HepG2 (cell line): ENCODE measurements at regions not wholly inside any gene's neighbourhood (a gene's known extent, or its start where the extent isn't known, plus 50 kb on each side); places are given as distances from the start of the nearest gene placed in this dataset.

Experiments
- CAMTA2 ChIP-seq: sonication (generic); formaldehyde crosslinking; IDR thresholded peaks from 2 replicates; pipeline ENCODE4 v1.4.0; 2020; ENCODE audit warnings: mild to moderate bottlenecking, missing genetic modification reagents, borderline replicate concordance
- CREM ChIP-seq, 2 experiments: sonication (generic) in 1 of 2; formaldehyde crosslinking in 1 of 2; IDR thresholded peaks; 2 replicates each; pipeline versions ENCODE4 v1.4.0 to v1.6.1; 2016 to 2020; ENCODE audit warnings: antibody characterized with exemption in 1 of 2, mild to moderate bottlenecking in 1 of 2, missing genetic modification reagents in 1 of 2
- FOXK1 ChIP-seq: sonication (generic); formaldehyde crosslinking; IDR thresholded peaks from 2 replicates; pipeline ENCODE4 v1.4.0; 2020; ENCODE audit warnings: low read depth, missing genetic modification reagents, borderline replicate concordance
- KDM5A ChIP-seq: fragments of 200-600 bp; sonication (generic); IDR thresholded peaks from 2 replicates; pipeline ENCODE4 v1.7.0; 2018; ENCODE audit warnings: antibody characterized with exemption, mild to moderate bottlenecking, low read length, borderline replicate concordance
- LCORL ChIP-seq, 2 experiments: fragments of 450-650 bp in 1 of 2; sonication (generic) in 1 of 2; formaldehyde crosslinking in 1 of 2; IDR thresholded peaks; 2 replicates each; pipeline versions ENCODE4 v1.5.0 to v1.6.1; 2017 to 2020; ENCODE audit warnings: antibody characterized with exemption in 1 of 2, missing genetic modification reagents in 1 of 2
- NBN ChIP-seq: fragments of 450-650 bp; conservative IDR thresholded peaks from 2 replicates; pipeline ENCODE4 v1.6.1; 2017
- NR2F6 ChIP-seq, 2 experiments: IDR thresholded peaks; 2 replicates each; pipeline ENCODE4 v1.6.1; 2016; ENCODE audit warnings: antibody characterized with exemption in 1 of 2, mild to moderate bottlenecking in 1 of 2
- SNAPC5 ChIP-seq: sonication (generic); formaldehyde crosslinking; IDR thresholded peaks from 2 replicates; pipeline ENCODE4 v1.8.1; 2023; ENCODE audit warnings: mild to moderate bottlenecking, missing genetic modification reagents, borderline replicate concordance
- SP5 ChIP-seq: IDR thresholded peaks from 2 replicates; pipeline ENCODE4 v1.6.1; 2016; ENCODE audit warnings: low read depth, borderline replicate concordance
- TSC22D2 ChIP-seq: sonication (generic); formaldehyde crosslinking; IDR thresholded peaks from 2 replicates; pipeline ENCODE4 v1.5.1; 2020; ENCODE audit warnings: missing genetic modification reagents, mild to moderate bottlenecking, borderline replicate concordance
- ZFP62 ChIP-seq: sonication (generic); formaldehyde crosslinking; IDR thresholded peaks from 2 replicates; pipeline ENCODE4 v1.4.0; 2020; ENCODE audit warnings: missing genetic modification reagents
- ZFY ChIP-seq: sonication (generic); formaldehyde crosslinking; IDR thresholded peaks from 2 replicates; pipeline ENCODE4 v1.4.0; 2020; ENCODE audit warnings: missing genetic modification reagents
- ZNF17 ChIP-seq: sonication (generic); formaldehyde crosslinking; IDR thresholded peaks from 2 replicates; pipeline ENCODE4 v1.5.0; 2020; ENCODE audit warnings: mild to moderate bottlenecking, missing genetic modification reagents
- ZNF18 ChIP-seq: sonication (generic); formaldehyde crosslinking; IDR thresholded peaks from 2 replicates; pipeline ENCODE4 v1.8.0; 2022; ENCODE audit warnings: mild to moderate bottlenecking, missing genetic modification reagents; ENCODE audit not compliant: insufficient replicate concordance
- ZNF260 ChIP-seq: sonication (generic); formaldehyde crosslinking; IDR thresholded peaks from 2 replicates; pipeline ENCODE4 v1.4.0; 2020; ENCODE audit warnings: missing genetic modification reagents, low read depth, mild to moderate bottlenecking, borderline replicate concordance
- ZNF292 ChIP-seq: sonication (generic); formaldehyde crosslinking; IDR thresholded peaks from 2 replicates; pipeline ENCODE4 v1.8.1; 2022; ENCODE audit warnings: mild to moderate bottlenecking, low read depth, missing genetic modification reagents, borderline replicate concordance
- ZNF326 ChIP-seq: sonication (generic); formaldehyde crosslinking; IDR thresholded peaks from 2 replicates; pipeline ENCODE4 v1.4.0; 2020; ENCODE audit warnings: missing genetic modification reagents, borderline replicate concordance
- ZNF546 ChIP-seq: sonication (generic); formaldehyde crosslinking; conservative IDR thresholded peaks from 2 replicates; pipeline ENCODE4 v1.8.1; 2023; ENCODE audit warnings: mild to moderate bottlenecking, missing genetic modification reagents
- ZNF703 ChIP-seq: sonication (generic); formaldehyde crosslinking; IDR thresholded peaks from 2 replicates; pipeline ENCODE4 v1.5.1; 2020; ENCODE audit warnings: missing genetic modification reagents, mild to moderate bottlenecking, moderate library complexity, borderline replicate concordance
- ZNF772 ChIP-seq: sonication (generic); formaldehyde crosslinking; IDR thresholded peaks from 2 replicates; pipeline ENCODE4 v1.5.0; 2020; ENCODE audit warnings: mild to moderate bottlenecking, missing genetic modification reagents
- ZNF850 ChIP-seq: sonication (generic); formaldehyde crosslinking; conservative IDR thresholded peaks from 2 replicates; pipeline ENCODE4 v1.9.0; 2021; ENCODE audit warnings: mild to moderate bottlenecking, missing genetic modification reagents
- TF ChIP-seq, protein P1 (sequence below), 2 experiments: sonication (generic) in 1 of 2; formaldehyde crosslinking in 1 of 2; IDR thresholded peaks; 2 replicates each; pipeline versions ENCODE4 v1.6.1 to v1.9.0; 2014 to 2022; ENCODE audit warnings: antibody characterized with exemption in 1 of 2, borderline replicate concordance in 1 of 2, inconsistent platforms in 1 of 2, low read depth in 1 of 2, missing genetic modification reagents in 1 of 2
- TF ChIP-seq, protein P2 (sequence below): sonication (generic); formaldehyde crosslinking; IDR thresholded peaks from 2 replicates; pipeline ENCODE4 v1.4.0; 2020; ENCODE audit warnings: mild to moderate bottlenecking, missing genetic modification reagents

DNA sequence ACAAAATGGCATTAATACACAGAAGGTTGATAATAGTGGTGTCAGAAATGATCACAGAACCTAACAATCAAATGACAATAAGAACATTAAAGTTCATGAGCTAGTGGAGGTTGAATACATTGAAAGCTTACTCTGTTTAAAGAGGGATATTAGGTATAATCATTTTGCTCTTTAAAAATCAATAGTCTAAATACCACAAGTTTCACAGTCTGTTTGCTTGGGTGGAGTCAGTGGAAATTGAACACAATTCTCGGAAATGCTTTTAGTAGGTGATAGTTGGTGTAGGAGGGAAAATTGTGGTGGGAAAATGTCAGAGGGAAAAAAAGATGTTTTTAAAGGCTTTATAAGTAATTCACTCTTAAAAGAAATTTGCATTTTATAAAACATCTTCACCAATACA lies 197.1 kb downstream of the GLUD2 start (continued):
- TF ChIP-seq, protein P1, sequence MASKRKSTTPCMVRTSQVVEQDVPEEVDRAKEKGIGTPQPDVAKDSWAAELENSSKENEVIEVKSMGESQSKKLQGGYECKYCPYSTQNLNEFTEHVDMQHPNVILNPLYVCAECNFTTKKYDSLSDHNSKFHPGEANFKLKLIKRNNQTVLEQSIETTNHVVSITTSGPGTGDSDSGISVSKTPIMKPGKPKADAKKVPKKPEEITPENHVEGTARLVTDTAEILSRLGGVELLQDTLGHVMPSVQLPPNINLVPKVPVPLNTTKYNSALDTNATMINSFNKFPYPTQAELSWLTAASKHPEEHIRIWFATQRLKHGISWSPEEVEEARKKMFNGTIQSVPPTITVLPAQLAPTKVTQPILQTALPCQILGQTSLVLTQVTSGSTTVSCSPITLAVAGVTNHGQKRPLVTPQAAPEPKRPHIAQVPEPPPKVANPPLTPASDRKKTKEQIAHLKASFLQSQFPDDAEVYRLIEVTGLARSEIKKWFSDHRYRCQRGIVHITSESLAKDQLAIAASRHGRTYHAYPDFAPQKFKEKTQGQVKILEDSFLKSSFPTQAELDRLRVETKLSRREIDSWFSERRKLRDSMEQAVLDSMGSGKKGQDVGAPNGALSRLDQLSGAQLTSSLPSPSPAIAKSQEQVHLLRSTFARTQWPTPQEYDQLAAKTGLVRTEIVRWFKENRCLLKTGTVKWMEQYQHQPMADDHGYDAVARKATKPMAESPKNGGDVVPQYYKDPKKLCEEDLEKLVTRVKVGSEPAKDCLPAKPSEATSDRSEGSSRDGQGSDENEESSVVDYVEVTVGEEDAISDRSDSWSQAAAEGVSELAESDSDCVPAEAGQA (IDR thresholded peaks at IDR 0.05; ENCODE audit: low read depth) = no peak
- TF ChIP-seq, protein P1 (CRISPR knock-in tag; IDR thresholded peaks at IDR 0.05; ENCODE audit: borderline replicate concordance) = no peak
- TF ChIP-seq ZNF850 (CRISPR knock-in tag) (no peak), ZNF18 (CRISPR knock-in tag) (no peak), KDM5A (no peak), ZNF546 (CRISPR knock-in tag) (no peak), CAMTA2 (no peak), ZNF260 (no peak), CREM (IDR thresholded peaks at IDR 0.05) (peak; percentile 85), CREM (CRISPR knock-in tag; IDR thresholded peaks at IDR 0.05) (no peak), LCORL (IDR thresholded peaks at IDR 0.05) (no peak), LCORL (CRISPR knock-in tag; IDR thresholded peaks at IDR 0.05) (no peak), ZNF292 (CRISPR knock-in tag) (no peak), FOXK1 (no peak), ZNF772 (CRISPR knock-in tag) (no peak), ZNF326 (CRISPR knock-in tag) (no peak), ZFP62 (CRISPR knock-in tag) (no peak), ZNF703 (CRISPR knock-in tag) (no peak), ZNF17 (CRISPR knock-in tag) (no peak), NR2F6 (IDR thresholded peaks at IDR 0.05) (peak; percentile 57; the same call in 1 of the 2 replicates), NR2F6 (CRISPR knock-in tag; IDR thresholded peaks at IDR 0.05) (no peak), ZFY (no peak), TSC22D2 (no peak), NBN (no peak), SNAPC5 (CRISPR knock-in tag) (no peak), SP5 (CRISPR knock-in tag) (peak; percentile 94)
- TF ChIP-seq, protein P2, sequence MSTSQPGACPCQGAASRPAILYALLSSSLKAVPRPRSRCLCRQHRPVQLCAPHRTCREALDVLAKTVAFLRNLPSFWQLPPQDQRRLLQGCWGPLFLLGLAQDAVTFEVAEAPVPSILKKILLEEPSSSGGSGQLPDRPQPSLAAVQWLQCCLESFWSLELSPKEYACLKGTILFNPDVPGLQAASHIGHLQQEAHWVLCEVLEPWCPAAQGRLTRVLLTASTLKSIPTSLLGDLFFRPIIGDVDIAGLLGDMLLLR (CRISPR knock-in tag) = no peak
